ENCODE measurements at regions not wholly inside any gene's neighbourhood (a gene's known extent, or its start where the extent isn't known, plus 50 kb on each side); places are given as distances from the start of the nearest gene placed in this dataset.

- no peaks in the 10 kb centered on the region for H3K36me3 ChIP-seq
- intact Hi-C loops (cut with DNase I): no loop called here
- no peak for DNase-seq (ENCODE audit: low spot score in 2 of 2)
- H3K27ac ChIP-seq: no peak overlapping the region
- TF ChIP-seq CTCF (IDR thresholded peaks at IDR 0.05): no peak
- no peaks in the 10 kb centered on the region for H3K27me3 ChIP-seq
- no peaks in the 10 kb centered on the region for H3K9me3 ChIP-seq
- no peak overlapping the region for H3K4me3 ChIP-seq
- H3K4me1 ChIP-seq: peaks cover 0 to 4% of the 10 kb centered on the region in 2 donors
Observed at GRCh38 chr5:33146881-33147280, 293.9 kb upstream of the TARS1 start.

GRCh38 chr5:33148076-33148513, 292.7 kb upstream of the TARS1 start:
- Histone ChIP-seq H3K27ac (peak overlapping the region; percentile 20 to 57), H3K27me3 (no peaks in the 10 kb centered on the region)
- peak in 1 of 2 donors; percentile 77 for DNase-seq (ENCODE audit: low spot score in 2 of 2)

GRCh38 chr5:33153372-33153771, 287.4 kb upstream of the TARS1 start:
- Histone ChIP-seq H3K36me3 (no peaks in the 10 kb centered on the region), H3K27ac (no peak overlapping the region), H3K9me3 (no peaks in the 10 kb centered on the region), H3K27me3 (no peaks in the 10 kb centered on the region), H3K4me1 (no peaks in the 10 kb centered on the region), H3K4me3 (no peak overlapping the region)
- DNase-seq (ENCODE audit: low spot score in 2 of 2): no peak
- intact Hi-C loops (cut with DNase I): no loop called here
- TF ChIP-seq CTCF (IDR thresholded peaks at IDR 0.05): no peak

More at GRCh38 chr5:33148076-33148513, 292.7 kb upstream of the TARS1 start:
- Histone ChIP-seq H3K4me1 (peaks cover 0 to 4% of the 10 kb centered on the region in 2 donors), H3K36me3 (no peaks in the 10 kb centered on the region), H3K4me3 (no peak overlapping the region), H3K9me3 (no peaks in the 10 kb centered on the region)
- TF ChIP-seq CTCF (IDR thresholded peaks at IDR 0.05): no peak
- intact Hi-C loops (cut with DNase I): no loop called here

- Histone ChIP-seq H3K27me3 (no peaks in the 10 kb centered on the region), H3K27ac (no peak overlapping the region), H3K36me3 (no peaks in the 10 kb centered on the region), H3K4me1 (no peaks in the 10 kb centered on the region), H3K9me3 (no peaks in the 10 kb centered on the region), H3K4me3 (no peak overlapping the region)
- TF ChIP-seq CTCF (IDR thresholded peaks at IDR 0.05): no peak
- intact Hi-C loops (cut with DNase I): no loop called here
- no peak for DNase-seq (ENCODE audit: low spot score in 2 of 2)
Observed at GRCh38 chr5:33153831-33154230, 286.9 kb upstream of the TARS1 start.

- Histone ChIP-seq H3K4me1 (no peaks in the 10 kb centered on the region), H3K27ac (no peak overlapping the region), H3K27me3 (no peaks in the 10 kb centered on the region), H3K9me3 (peaks cover 0 to 9% of the 10 kb centered on the region in 2 donors), H3K36me3 (no peaks in the 10 kb centered on the region), H3K4me3 (no peak overlapping the region)
- TF ChIP-seq CTCF (IDR thresholded peaks at IDR 0.05): no peak
- no peak for DNase-seq (ENCODE audit: low spot score in 2 of 2)
- intact Hi-C loops (cut with DNase I): no loop called here
Observed at GRCh38 chr5:33160871-33161270, 279.9 kb upstream of the TARS1 start.

- no peak for TF ChIP-seq CTCF (IDR thresholded peaks at IDR 0.05)
- H3K9me3 ChIP-seq: peaks cover 0 to 9% of the 10 kb centered on the region in 2 donors
Observed at GRCh38 chr5:33161421-33161820, 279.3 kb upstream of the TARS1 start.

More at GRCh38 chr5:33161421-33161820, 279.3 kb upstream of the TARS1 start:
- intact Hi-C loops (cut with DNase I): no loop called here
- no peaks in the 10 kb centered on the region for H3K4me1 ChIP-seq
- no peak for DNase-seq (ENCODE audit: low spot score in 2 of 2)
- no peaks in the 10 kb centered on the region for H3K36me3 ChIP-seq
- H3K4me3 ChIP-seq: no peak overlapping the region
- no peak overlapping the region for H3K27ac ChIP-seq
- H3K27me3 ChIP-seq: no peaks in the 10 kb centered on the region

Data from ascending aorta (tissue), 2 donors.